22Rv1 (cell line): ENCODE measurements at regions not wholly inside any gene's neighbourhood (a gene's known extent, or its start where the extent isn't known, plus 50 kb on each side); places are given as distances from the start of the nearest gene placed in this dataset.

Experiments used
- ZFX ChIP-seq: fragments of 450-650 bp; IDR thresholded peaks from 2 replicates; pipeline ENCODE4 v1.6.1; 2017; ENCODE audit warnings: antibody characterized with exemption, borderline replicate concordance
- TF ChIP-seq, protein P1 (sequence below): fragments of 450-650 bp; IDR thresholded peaks from 2 replicates; pipeline ENCODE4 v1.5.1; 2017; ENCODE audit warnings: mild to moderate bottlenecking

DNA sequence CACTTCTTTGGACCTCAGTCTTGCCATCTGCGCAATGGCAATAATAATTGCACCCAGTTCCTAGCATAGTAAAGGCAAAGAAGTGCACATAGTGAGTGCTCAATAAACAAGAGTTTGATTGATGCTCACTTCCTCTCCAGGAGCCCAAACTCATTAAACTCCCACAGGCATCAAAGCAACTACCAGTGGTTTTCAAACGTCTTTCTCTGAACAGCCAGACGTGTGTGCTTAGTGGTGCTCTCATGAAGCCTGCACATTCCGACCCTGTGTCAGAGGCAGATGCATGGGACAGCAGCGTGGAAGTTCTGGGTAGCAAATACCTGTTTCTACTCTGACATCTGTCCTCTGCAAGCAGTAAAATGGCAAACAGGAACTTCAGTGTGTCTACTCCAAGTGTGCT is 146.3 kb upstream of the MAFB start:
- TF ChIP-seq, protein P1, sequence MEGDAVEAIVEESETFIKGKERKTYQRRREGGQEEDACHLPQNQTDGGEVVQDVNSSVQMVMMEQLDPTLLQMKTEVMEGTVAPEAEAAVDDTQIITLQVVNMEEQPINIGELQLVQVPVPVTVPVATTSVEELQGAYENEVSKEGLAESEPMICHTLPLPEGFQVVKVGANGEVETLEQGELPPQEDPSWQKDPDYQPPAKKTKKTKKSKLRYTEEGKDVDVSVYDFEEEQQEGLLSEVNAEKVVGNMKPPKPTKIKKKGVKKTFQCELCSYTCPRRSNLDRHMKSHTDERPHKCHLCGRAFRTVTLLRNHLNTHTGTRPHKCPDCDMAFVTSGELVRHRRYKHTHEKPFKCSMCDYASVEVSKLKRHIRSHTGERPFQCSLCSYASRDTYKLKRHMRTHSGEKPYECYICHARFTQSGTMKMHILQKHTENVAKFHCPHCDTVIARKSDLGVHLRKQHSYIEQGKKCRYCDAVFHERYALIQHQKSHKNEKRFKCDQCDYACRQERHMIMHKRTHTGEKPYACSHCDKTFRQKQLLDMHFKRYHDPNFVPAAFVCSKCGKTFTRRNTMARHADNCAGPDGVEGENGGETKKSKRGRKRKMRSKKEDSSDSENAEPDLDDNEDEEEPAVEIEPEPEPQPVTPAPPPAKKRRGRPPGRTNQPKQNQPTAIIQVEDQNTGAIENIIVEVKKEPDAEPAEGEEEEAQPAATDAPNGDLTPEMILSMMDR = no peak
- no peak for TF ChIP-seq ZFX
